DMS79 treated with DMSO at 0.1 percent for 48 hours (cell line): ENCODE measurements at regions not wholly inside any gene's neighbourhood (a gene's known extent, or its start where the extent isn't known, plus 50 kb on each side); places are given as distances from the start of the nearest gene placed in this dataset.

Source experiments
- DNase-seq: peaks from one replicate; lab custom pipeline; 2025; lab: John Stamatoyannopoulos, UW

- no peak for DNase-seq
Measured at GRCh38 chr10:91036807-91037411, 116.0 kb upstream of the ANKRD1 start.

GRCh38 chr10:91038971-91039370 is 118.1 kb upstream of the ANKRD1 start:
- no peak for DNase-seq

DNA sequence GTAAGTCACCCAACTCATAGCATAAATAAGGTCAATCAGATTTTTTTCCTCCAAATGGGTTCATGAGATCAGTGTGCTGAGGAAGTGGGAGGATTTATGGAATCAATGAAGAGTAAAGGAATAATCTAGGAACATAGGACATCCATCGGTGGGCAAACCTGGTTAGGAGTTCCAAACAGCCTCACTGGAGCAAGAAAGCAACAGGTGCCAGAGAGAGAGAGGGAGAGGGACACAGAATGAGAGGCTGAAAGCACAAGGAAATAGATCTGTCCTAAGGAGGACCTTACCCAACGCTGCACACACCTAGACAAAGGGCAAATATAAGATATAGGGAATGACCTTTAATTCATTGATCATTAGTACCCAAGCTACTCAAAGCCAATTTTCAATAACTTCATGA is 119.5 kb upstream of the ANKRD1 start:
- no peak for DNase-seq

- no peak for DNase-seq
Measured at GRCh38 chr10:91042069-91042468, 121.2 kb upstream of the ANKRD1 start.

DNA sequence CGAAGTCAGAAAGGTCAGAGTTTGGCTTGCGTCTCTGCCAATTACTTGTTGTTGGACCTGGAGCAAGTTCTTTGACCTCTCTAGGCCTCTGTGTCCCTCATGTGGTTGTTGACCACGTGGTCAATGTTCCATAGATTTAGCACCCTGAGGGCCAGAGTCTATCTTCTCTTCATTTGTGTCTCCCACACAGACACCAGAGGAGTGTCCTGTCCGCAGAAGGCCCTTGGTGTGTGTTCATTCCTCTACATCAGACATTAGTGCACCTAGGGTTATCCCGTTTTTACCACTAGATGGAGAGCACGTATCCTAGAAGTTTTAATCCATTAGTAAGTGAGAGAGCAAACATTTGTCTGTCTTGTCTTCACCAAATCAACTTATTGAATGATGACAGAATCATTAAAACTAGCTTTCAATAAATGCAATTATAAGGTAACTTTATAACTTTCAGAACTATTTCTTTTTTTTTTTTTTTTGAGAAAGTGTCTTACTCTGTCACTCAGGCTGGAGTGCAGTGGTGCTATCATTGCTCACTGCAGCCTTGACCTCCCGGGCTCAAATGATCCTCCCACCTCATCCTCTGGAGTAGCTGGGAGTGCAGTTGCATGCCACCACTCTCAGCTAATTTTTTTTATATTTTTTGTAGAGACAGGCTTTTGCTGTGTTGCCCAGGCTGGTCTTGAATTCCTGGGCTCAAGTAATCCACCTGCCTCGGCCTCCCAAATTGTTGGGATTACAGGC is 122.5 kb upstream of the ANKRD1 start:
- DNase-seq, result peak; percentile 10

DNA sequence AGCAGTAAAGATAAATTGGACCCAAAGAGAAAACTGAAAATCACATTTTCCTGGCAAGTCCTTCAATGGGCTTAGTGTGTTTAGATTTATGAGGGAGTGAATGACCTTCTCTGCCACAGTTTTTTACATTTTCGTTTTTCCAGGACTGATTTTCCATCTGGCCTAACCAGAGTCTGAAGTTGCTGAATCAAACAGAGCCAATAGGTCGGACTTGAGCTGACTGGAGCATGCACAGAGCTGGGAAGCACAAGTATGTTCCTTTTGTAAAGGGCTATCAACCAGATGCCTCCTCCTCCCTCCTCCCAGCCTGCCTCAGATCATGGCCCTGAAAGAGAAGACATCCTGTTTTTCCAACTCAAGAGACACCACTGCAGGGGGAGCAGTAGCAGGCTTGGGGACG is 126.0 kb upstream of the ANKRD1 start:
- no peak for DNase-seq

DNA sequence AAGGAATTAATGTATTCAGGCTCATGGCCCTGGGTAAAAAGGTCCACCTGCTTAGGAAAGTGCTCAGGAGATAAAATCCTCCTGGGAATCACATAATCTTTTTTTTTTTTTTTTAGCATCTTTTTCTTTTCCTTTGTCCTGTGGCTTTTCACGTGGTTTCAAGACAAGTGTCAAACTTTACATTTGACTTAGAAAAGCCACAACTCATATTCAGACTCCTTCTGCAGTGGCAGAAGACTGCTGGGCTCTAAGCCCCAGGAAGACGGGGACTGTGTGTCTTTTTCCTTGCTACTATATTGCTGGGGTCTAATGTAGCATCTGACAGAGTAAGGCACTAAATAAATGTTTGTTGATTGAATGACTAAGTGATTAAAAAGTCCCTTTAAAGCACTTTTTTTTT is 127.5 kb upstream of the ANKRD1 start:
- no peak for DNase-seq

DNA sequence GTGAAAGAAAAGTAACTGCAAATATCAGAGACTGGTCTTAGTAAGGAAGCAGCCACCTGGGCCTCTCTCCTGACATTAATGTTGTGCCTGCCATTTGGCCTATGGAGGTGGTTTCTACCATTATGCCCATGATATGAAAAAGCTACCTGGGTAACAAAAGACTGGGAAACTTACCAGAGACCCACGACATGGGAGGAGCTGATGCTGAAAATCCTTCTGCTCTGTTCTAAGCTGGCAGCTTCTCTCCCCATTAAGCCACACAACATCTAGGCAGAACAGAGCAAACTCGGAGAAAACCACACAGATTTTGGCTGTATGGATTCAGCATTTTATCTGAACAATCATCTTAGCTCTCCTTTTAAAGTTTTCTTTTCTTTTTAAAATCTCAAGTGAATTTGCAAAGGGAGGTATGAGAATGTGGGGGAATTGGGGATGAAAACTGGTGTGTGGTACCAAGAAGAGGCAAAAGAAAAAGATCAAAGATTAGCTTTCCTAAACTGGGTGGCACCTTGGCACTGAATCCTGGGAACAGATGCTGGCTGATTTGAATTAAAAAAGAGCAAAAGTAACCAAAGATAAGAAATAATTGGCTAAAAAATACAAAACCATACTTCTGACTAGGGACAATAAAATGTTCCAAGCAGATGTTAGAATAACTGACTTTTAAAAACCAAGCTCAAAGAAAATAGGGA is 128.6 kb upstream of the ANKRD1 start:
- DNase-seq, result no peak

DNA sequence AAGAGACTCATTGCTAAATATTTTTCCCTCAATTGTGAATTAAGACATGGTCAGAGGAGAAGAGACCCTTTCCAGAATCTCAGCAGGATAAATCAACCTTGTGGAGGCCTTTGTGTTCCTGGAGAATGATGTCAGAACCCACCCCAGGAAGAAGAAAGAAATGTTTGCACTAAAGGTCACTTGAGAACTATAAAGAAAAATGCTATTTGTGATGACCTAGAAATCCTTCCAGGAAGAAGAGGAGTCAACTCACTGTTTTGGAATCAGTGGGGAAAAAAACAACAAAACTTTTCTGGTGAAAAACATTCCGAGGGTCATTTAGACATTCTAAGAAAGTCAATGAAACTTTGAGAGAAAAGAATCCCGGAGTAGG is 129.1 kb upstream of the ANKRD1 start:
- DNase-seq, result no peak

- no peak for DNase-seq
Measured at GRCh38 chr10:91050371-91051034, 129.6 kb upstream of the ANKRD1 start.

DNA sequence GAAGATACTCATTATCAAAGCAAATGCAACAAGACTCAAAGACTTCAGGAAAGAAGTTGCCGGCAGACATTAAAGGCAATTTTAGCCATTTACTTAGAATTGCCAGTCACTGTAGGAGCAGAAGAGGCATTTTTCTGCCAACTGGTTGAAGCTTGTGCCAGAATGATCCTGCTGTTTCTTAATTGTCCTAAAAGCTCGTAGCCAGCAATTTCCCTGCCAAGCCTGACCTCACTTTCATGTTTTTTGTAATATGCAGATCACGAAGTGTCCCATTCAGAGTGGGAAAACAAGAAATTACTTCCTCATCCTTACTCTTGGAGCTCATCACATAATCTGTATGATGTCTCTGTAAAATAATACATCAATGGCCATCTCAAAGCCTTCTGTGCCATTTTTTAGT is 130.9 kb upstream of the ANKRD1 start:
- DNase-seq, result peak; percentile 40

- DNase-seq, result no peak
Measured at GRCh38 chr10:91054325-91054724, 133.4 kb upstream of the ANKRD1 start.

- no peak for DNase-seq
Measured at GRCh38 chr10:91061187-91061586, 140.3 kb upstream of the ANKRD1 start.

- no peak for DNase-seq
Measured at GRCh38 chr10:91061608-91062007, 140.7 kb upstream of the ANKRD1 start.

GRCh38 chr10:91062091-91062490 is 141.2 kb upstream of the ANKRD1 start:
- no peak for DNase-seq

GRCh38 chr10:91071786-91072185 is 148.7 kb upstream of the PCGF5 start:
- DNase-seq, result no peak

GRCh38 chr10:91073286-91073979 is 147.0 kb upstream of the PCGF5 start:
- DNase-seq, result no peak

DNA sequence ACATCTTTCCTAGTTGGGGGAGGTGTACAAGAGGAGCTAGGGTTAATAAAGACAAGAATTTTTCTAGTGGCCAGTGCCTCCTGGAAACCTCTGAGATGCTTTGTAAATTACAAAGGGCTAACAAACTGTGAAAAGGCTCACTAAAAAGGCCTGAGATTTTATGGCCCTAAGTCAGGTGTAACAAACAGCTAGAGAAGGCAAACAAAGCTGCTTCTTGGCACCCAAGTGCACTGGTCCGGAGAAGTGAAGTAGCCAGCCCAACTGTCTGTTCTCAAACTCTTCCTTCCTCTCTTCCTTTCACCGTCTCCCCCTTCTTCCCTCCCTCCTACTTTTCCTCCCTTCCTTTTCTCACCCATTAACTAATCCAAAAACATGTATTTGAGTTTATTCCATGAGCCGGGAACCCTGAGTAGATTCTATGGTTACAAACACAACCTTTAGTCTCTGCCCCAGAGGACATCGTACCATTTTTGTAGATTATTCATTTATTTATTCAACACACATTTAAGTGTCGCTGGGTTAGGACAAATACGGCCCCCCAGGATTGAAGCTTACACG is 143.4 kb upstream of the PCGF5 start:
- DNase-seq, result peak; percentile 5

GRCh38 chr10:91077549-91078071 is 142.9 kb upstream of the PCGF5 start:
- peak; percentile 44 for DNase-seq

DNA sequence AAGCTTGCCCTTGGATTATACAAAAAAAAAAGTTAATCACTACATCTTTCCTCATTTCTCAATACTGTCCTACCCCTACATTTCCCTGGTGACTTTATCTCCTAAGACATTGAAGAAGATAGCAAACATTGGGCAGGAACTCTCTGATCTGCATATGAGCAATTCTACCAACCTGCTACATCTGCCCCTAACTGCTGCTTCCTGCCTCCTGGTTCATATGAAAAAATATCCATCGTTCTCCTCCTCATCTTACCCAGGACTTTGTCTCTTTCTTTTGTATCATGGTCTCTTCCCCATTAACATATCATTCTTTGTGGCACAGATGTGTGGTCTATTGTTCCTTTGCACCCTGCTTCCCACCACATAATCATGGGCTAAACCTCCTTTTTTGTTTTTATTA is 139.7 kb upstream of the PCGF5 start:
- DNase-seq, result no peak

- DNase-seq, result no peak
Measured at GRCh38 chr10:91082447-91082846, 138.0 kb upstream of the PCGF5 start.
